PC-9 (cell line): ENCODE measurements at regions not wholly inside any gene's neighbourhood (a gene's known extent, or its start where the extent isn't known, plus 50 kb on each side); places are given as distances from the start of the nearest gene placed in this dataset.

Experiments
- BruUV-seq: library from RNA; stranded (reverse); fragments of 400-500 nt; replicated peaks from 2 replicates; lab custom pipeline; 2021; lab: Mats Ljungman, UMichigan
- CTCF ChIA-PET: fragments of 300-600 bp; sonication (Branson Sonifier 250); formaldehyde crosslinking; loops from one replicate; lab custom pipeline; 2022; ENCODE audit warnings: antibody characterized with exemption; lab: Charles Lee
- POLR2A ChIA-PET: fragments of 300-600 bp; sonication (Branson Sonifier 250); formaldehyde crosslinking; loops from one replicate; lab custom pipeline; 2022; ENCODE audit warnings: antibody characterized with exemption; ENCODE audit not compliant: unreplicated experiment; lab: Charles Lee
- DNase-seq, 2 experiments: peaks; one replicate each; pipeline versions ENCODE4 v3.0.0 to v3.0.0-alpha.2; 2015 to 2022; ENCODE audit warnings: mixed read lengths in 1 of 2
- H2AFZ ChIP-seq: fragments of 200-600 bp; sonication (generic); 2 replicates; pipeline ENCODE4 v1.8.1; 2017; ENCODE audit warnings: antibody characterized with exemption
- H3F3A ChIP-seq: fragments of 200-600 bp; sonication (generic); 2 replicates; pipeline ENCODE4 v1.8.1; 2017; ENCODE audit warnings: antibody characterized with exemption, mild to moderate bottlenecking, low read depth; ENCODE audit not compliant: insufficient read depth
- H3K27ac ChIP-seq: fragments of 200-600 bp; sonication (generic); 2 replicates; pipeline ENCODE4 v1.6.1; 2016; ENCODE audit warnings: mixed run types
- H3K27me3 ChIP-seq: fragments of 200-600 bp; sonication (generic); 2 replicates; pipeline ENCODE4 v1.6.1; 2016; ENCODE audit warnings: low read depth, mixed run types; ENCODE audit not compliant: insufficient read depth
- H3K36me3 ChIP-seq: fragments of 200-600 bp; sonication (generic); 2 replicates; pipeline ENCODE4 v1.6.1; 2016; ENCODE audit warnings: low read depth, mixed run types
- H3K4me1 ChIP-seq: fragments of 200-600 bp; sonication (generic); replicated peaks from 2 replicates; pipeline ENCODE4 v1.6.1; 2016; ENCODE audit warnings: mixed run types; ENCODE audit not compliant: insufficient read depth
- H3K4me2 ChIP-seq: fragments of 200-600 bp; sonication (generic); 2 replicates; pipeline ENCODE4 v1.6.1; 2017; ENCODE audit warnings: mixed run types
- H3K4me3 ChIP-seq: fragments of 200-600 bp; sonication (generic); 2 replicates; pipeline ENCODE4 v1.6.1; 2016; ENCODE audit warnings: mixed run types
- H3K79me2 ChIP-seq: fragments of 200-600 bp; sonication (generic); 2 replicates; pipeline ENCODE4 v1.6.1; 2017; ENCODE audit warnings: low read depth, mixed run types
- H3K9me2 ChIP-seq: fragments of 200-600 bp; sonication (generic); 2 replicates; pipeline ENCODE4 v1.8.1; 2017; ENCODE audit warnings: mild to moderate bottlenecking; ENCODE audit not compliant: insufficient read depth
- H3K9me3 ChIP-seq: fragments of 200-600 bp; sonication (generic); 2 replicates; pipeline ENCODE4 v1.8.1; 2016; ENCODE audit warnings: low read depth; ENCODE audit not compliant: insufficient read depth
- H4K20me1 ChIP-seq: fragments of 200-600 bp; sonication (generic); 2 replicates; pipeline ENCODE4 v1.8.1; 2017; ENCODE audit not compliant: insufficient read depth
- EZH2 ChIP-seq: fragments of 200-600 bp; sonication (generic); IDR thresholded peaks from 2 replicates; pipeline ENCODE4 v1.8.0; 2017; ENCODE audit warnings: antibody characterized with exemption, low read depth
- intact Hi-C: fragments of 100-400 bp; cut with micrococcal nuclease; formaldehyde crosslinking; loops from one replicate; pipeline ENCODE4 v1.10.0; 2022; ENCODE audit not compliant: unreplicated experiment
- TF ChIP-seq, protein P1 (sequence below): fragments of 200-600 bp; sonication (generic); conservative IDR thresholded peaks from 2 replicates; pipeline ENCODE4 v1.6.1; 2017; ENCODE audit warnings: mixed run types, antibody characterized with exemption, mild to moderate bottlenecking, moderate library complexity

DNA sequence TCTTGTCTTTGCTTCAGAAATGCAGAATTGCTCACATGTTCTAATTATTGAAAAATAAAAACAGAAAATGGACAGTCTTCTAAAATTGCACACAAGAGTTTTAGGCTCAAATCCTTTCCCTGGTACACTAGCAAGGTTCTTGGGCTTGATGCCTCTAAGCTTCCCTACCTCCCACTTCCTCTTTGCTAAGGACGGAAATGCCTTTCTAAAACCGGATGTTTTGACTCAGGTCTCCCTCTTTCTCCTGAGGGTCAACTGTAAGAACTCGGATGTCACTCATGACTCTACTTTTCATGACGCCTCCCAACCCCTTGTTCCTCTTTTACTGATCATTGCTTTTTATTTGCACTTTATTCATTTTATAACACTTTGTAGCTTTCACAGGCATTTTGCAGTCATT lies 613.5 kb downstream of the C6orf118 start:
- POLR2A ChIA-PET: no interaction called here
- Histone ChIP-seq H3K36me3 (no peaks in the 10 kb centered on the region), H3K4me1 (no peaks in the 10 kb centered on the region), H3K9me3 (no peaks in the 10 kb centered on the region), H3K79me2 (no peaks in the 10 kb centered on the region), H3K4me2 (no peak overlapping the region), H4K20me1 (no peaks in the 10 kb centered on the region), H3K9me2 (no peaks in the 10 kb centered on the region), H3K27me3 (no peaks in the 10 kb centered on the region), H2AFZ (no peak overlapping the region), H3F3A (no peaks in the 10 kb centered on the region), H3K4me3 (no peak overlapping the region), H3K27ac (no peak overlapping the region)
- intact Hi-C loops: no loop called here
- CTCF ChIA-PET: no interaction called here
- TF ChIP-seq EZH2: no peak
- TF ChIP-seq, protein P1, sequence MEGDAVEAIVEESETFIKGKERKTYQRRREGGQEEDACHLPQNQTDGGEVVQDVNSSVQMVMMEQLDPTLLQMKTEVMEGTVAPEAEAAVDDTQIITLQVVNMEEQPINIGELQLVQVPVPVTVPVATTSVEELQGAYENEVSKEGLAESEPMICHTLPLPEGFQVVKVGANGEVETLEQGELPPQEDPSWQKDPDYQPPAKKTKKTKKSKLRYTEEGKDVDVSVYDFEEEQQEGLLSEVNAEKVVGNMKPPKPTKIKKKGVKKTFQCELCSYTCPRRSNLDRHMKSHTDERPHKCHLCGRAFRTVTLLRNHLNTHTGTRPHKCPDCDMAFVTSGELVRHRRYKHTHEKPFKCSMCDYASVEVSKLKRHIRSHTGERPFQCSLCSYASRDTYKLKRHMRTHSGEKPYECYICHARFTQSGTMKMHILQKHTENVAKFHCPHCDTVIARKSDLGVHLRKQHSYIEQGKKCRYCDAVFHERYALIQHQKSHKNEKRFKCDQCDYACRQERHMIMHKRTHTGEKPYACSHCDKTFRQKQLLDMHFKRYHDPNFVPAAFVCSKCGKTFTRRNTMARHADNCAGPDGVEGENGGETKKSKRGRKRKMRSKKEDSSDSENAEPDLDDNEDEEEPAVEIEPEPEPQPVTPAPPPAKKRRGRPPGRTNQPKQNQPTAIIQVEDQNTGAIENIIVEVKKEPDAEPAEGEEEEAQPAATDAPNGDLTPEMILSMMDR: no peak
- no TSS peak for BruUV-seq
- DNase-seq: no peak

DNA sequence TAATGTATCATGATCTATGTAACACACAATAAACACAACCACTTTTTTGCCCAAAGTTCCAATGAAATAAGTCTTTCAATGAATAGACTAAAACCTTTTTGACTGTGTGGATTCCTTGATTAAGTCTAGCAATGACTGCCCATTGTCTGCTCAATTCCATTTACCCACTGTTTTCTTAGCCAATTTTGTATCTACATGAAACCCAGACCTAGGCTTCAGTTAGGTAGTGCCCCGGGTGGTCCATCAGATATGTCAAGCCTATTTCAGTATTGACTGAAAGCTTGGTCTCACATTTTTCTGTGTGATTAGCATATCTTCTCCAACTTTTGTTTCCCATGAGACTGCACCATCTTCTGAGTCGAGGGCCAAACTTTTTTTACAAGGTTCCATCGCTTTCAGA lies 615.0 kb downstream of the C6orf118 start:
- no peaks in the 10 kb centered on the region for H3K79me2 ChIP-seq
- no peaks in the 10 kb centered on the region for H3K36me3 ChIP-seq
- no peak overlapping the region for H3K27ac ChIP-seq
- no peak overlapping the region for H2AFZ ChIP-seq
- no peak for TF ChIP-seq EZH2
- TF ChIP-seq, protein P1: no peak
- H3K27me3 ChIP-seq: no peaks in the 10 kb centered on the region
- no peaks in the 10 kb centered on the region for H3K9me2 ChIP-seq
- no peaks in the 10 kb centered on the region for H3K9me3 ChIP-seq
- H4K20me1 ChIP-seq: no peaks in the 10 kb centered on the region
- no peak overlapping the region for H3K4me3 ChIP-seq
- no peak overlapping the region for H3K4me2 ChIP-seq
- no peaks in the 10 kb centered on the region for H3K4me1 ChIP-seq
- intact Hi-C loops: no loop called here
- no peaks in the 10 kb centered on the region for H3F3A ChIP-seq
- CTCF ChIA-PET: no interaction called here
- POLR2A ChIA-PET: no interaction called here
- no TSS peak for BruUV-seq
- no peak for DNase-seq

DNA sequence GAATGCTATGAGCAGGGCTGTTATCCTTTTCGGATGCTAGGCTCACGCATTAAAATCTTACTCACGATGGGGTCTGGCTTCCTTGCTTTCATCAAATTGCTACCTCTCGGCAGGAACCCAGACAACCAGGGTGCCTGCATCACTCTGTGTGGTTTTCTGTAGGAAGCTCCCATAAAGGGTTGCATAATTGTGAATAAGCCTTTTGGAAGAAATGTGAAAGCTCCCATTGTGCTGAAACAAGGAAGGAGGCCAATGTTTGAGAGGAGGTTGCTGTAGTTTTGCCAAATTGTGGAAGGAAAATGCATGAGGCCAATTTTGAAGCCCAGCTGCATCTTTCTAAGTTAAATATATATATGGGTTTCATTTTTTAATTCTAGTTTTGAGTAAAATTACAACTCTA lies 615.5 kb downstream of the C6orf118 start:
- no peaks in the 10 kb centered on the region for H3K4me1 ChIP-seq
- no peak for TF ChIP-seq EZH2
- TF ChIP-seq, protein P1: no peak
- no peaks in the 10 kb centered on the region for H3K27me3 ChIP-seq
- no peak overlapping the region for H3K27ac ChIP-seq
- no peak overlapping the region for H3K4me3 ChIP-seq
- no peaks in the 10 kb centered on the region for H3F3A ChIP-seq
- no peak overlapping the region for H2AFZ ChIP-seq
- H3K36me3 ChIP-seq: no peaks in the 10 kb centered on the region
- H3K9me2 ChIP-seq: no peaks in the 10 kb centered on the region
- no peak overlapping the region for H3K4me2 ChIP-seq
- ChIA-PET POLR2A (no interaction called here), CTCF (no interaction called here)
- no peaks in the 10 kb centered on the region for H3K9me3 ChIP-seq
- H3K79me2 ChIP-seq: no peaks in the 10 kb centered on the region
- no peaks in the 10 kb centered on the region for H4K20me1 ChIP-seq
- DNase-seq: no peak
- intact Hi-C loops: no loop called here
- no TSS peak for BruUV-seq
